GM04503 (cell line): ENCODE measurements at regions not wholly inside any gene's neighbourhood (a gene's known extent, or its start where the extent isn't known, plus 50 kb on each side); places are given as distances from the start of the nearest gene placed in this dataset.

Experiments
- DNase-seq: peaks from one replicate; pipeline ENCODE4 v3.0.0-alpha.2; 2012; ENCODE audit warnings: low read depth

GRCh38 chr4:108365551-108365950, 196.8 kb upstream of the LEF1 start:
- DNase-seq: no peak

DNA sequence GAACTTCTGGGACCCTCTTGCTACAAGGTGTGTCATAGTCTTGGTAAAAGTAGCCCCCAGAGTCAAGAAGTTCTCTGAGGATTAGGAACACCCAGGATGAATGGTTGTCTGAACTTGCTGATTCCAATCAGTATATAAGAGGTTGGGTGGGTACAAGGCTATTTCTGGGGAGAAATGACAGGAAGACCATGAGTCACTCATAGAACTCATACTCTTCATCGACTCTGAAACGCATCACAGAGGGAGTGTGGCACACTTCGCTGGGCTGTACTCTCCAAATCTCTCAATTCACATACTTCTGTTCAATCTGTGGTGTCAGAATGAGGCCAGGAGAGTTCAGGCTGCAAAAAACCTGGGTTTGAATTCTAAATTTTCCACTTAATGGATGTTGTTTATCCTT, 193.2 kb upstream of the LEF1 start:
- no peak for DNase-seq

GRCh38 chr4:108361446-108361820, 192.7 kb upstream of the LEF1 start:
- no peak for DNase-seq

- DNase-seq: peak; percentile 82
Measured at GRCh38 chr4:108360754-108361445, 192.2 kb upstream of the LEF1 start.

DNA sequence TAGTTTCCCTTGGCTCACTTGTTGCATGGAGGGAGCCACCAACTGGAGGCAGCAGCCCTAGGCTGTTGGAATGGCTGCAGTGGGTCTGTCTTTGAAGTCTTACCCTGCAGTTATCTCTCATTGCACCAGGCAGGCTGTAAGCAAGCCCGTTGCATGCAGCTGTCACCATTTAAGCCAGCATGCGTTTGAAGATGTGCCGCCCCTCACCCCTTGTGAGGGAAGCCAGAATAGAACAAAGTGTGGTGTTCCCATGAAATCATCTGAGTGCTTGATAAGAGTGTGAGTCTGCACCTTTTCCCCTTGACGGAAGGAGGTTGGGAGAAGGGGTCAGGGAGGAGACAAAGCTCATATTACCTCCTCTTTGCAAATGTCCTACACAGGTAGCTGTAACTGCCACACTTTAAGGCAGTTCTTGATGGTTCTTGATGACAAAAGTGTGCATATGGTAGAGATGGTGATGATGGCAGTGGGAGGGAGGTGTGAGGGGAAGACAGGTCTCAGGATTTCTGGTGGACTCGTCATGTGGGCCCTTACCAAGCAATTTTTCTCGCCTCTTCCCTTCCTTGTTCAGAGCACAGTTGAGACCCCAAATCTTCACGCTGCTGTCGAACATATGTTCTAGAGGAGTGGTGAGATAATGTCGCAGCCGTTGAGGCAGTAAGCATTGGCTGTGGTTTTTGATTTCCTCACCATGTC, 191.4 kb upstream of the LEF1 start:
- DNase-seq: no peak

DNA sequence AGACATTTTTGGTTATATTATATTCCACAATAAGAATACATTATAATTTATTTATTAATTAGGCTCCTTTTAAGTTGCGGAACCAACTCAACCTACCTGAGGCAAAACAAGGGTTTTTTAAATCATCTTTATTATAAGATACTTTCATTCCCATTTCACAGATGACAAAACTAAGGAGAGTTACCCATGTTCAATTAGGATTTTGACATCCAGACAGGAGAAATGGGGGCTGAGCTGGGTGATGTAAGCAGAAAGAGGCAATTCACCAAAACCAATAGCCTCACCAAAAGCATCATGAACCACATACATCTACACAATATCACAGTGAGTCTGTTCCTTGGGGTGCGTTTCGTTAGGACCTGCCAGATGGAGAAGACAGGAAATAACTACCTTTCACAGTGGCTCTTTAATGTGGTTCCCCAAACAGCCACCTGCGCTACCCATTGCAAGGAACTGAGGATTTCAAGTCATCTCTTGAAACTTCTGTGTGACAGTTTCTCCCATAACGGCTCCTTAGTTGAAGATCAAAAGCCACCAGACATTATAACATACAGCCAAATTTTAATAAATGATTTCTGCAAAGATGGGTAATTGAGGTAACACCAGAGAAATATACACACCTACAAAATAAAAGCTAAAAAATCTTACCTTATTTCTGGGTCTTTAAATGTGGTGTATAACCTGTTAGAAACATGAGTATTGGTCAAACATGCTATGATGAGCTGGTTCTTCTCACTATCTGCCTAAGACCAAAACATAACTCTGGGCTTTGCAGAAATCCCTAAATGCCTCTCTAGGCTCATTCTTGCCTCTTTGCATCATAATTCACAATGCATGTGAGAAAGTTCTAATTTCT, 190.6 kb upstream of the LEF1 start:
- DNase-seq: no peak

DNA sequence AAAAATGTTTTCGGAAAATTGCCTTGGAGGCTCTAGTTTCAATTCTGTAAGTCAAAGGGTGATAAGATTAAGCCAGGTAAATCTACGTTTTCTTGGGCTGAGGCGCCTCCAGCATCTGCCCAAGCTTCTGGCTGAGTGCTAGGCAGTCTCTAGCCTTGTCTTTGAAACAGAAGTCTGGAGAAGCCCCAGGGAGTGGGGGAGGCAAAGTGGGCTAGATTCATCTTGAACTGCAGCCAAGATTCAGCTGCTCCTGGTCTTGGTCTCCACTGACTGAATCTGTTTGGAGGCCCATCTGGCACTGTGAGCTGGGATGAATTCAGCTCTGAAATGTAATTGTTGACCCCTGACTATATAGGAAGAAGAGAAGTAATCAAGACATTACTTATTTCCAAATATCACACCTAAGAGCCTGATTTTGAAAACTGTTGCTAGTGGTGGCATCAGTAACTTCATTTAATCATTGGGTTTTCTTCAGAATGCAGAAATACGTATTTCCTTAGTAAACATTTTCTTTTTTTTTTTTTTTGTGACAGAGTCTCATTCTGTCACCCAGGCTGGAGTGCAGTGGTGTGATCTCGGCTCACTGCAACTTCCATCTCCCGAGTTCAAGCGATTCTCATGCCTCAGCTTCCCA, 187.3 kb upstream of the LEF1 start:
- no peak for DNase-seq

DNA sequence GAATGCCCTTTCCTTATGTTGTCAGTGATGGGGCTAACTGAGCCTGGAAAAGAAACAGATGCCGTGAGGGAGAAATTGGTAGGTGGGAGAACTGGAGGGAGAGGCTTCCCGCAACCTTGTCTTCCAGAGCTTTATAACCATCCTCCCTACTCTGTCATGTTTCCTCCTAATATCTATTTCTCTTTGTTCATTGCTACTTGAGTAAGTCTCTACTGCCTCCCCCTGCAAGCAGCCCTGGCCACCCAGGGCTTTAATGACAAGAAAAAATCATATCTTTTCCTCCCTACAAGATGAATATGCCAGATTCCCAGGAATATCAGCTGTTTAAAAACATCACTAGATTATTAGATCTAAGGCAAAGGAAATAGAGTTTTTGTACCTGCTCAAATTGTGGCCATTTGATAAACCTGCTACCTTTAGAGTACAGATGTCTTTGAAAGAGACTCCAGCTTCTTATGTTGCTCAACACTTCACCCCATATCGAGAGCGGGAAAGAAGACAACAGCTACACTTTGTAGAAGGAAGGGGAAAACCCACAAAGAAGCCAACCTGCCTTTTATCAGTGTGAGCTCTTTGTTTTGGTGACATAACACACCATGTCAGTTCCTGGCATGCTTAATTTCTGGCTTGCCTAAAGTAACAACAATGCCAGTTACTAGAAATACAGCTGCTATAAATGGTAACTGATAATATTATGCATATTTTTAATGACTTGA, 186.6 kb upstream of the LEF1 start:
- DNase-seq: no peak

DNA sequence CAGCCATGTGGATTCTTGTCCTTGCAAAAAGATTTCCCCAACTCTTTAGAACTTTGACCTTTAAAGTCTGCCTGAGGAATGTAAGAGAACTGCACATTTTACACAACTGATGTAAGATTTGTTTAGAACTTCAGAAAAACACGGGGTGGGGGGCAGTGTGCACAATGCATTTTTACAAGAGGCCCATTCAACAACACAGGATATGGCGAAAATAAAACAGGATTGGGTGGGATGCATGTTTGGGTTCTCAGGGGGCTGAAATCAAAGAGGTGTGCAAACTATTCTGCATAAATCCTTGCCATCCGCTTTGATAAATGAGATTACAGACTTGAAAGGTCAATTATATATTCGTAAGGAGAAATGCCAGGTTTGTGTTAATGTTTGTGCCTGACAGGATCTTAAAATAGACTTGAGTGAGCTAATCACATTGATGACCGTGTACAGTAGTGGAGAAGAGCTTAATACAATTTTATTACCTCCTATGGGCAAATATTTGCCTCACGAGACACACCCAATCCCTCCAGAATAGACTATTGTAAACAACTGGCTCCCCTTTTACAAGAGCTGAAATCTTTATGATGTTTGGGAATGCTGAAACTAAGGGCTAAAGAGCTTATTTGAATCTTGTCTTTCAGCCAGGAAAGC, 184.1 kb upstream of the LEF1 start:
- DNase-seq: no peak

- no peak for DNase-seq
Measured at GRCh38 chr4:108351791-108352190, 183.1 kb upstream of the LEF1 start.

- DNase-seq: no peak
Measured at GRCh38 chr4:108350332-108350731, 181.6 kb upstream of the LEF1 start.

- DNase-seq: no peak
Measured at GRCh38 chr4:108346818-108347210, 178.1 kb upstream of the LEF1 start.

GRCh38 chr4:108345862-108346817, 177.4 kb upstream of the LEF1 start:
- peak; percentile 27 for DNase-seq

- no peak for DNase-seq
Measured at GRCh38 chr4:108342325-108342970, 173.7 kb upstream of the LEF1 start.

DNA sequence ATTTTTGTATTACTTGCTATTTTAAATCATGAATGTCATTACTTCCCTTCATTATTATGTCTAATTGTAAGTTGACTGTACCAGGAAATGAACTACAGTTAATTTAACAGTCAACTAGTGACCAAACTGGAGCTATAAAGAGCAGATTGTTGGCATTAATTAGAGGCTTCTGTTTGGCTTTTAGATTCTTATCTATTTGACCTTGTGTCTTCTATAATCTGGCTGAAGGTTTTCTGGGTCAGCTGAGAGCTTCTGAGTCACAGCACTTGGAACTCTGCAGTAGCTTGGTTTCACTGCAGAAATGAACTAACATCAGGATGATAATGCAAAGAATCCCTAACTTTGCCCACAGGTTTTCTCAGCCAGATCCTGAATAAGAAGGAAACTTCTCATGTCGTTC, 169.2 kb upstream of the LEF1 start:
- DNase-seq: peak; percentile 13

DNA sequence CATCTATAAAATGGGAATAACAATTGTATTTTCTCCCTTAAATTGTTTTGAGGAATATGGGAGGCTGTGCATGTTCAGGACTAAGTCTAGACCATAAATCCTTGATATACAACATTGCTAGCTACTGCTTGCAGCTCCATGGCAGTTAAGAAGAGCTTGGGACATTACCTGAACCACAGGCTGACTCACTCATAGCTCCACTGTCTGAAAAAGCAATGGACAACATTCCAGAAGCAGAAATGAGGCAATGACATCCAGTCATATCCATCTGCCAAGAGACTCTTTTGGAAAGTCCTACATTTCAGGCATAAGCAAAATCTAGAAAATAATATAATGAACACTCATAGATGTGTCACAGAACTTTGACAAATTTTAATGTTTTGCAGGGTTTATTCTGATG, 167.3 kb upstream of the LEF1 start:
- DNase-seq: peak; percentile 19

DNA sequence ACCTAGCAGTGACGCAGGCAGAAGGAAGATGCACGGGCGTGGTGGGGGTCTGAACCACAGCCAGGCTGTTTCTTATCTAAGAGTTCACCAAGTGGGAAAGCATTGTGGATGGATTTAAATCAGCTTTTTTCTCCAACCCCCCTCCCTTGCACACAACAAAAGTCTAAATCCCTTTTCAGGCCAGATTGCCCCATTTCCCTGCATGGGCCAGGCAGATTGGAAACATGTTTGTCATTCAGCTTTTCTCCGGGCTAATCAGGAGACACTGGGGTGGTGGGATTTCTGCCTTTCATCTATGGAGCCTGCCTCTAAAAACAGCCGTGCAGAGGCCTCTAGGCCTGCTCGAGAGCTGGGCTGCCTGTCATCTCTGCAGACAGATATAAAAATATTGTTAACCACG, 166.3 kb upstream of the LEF1 start:
- DNase-seq: no peak

- no peak for DNase-seq
Measured at GRCh38 chr4:108334031-108334430, 165.3 kb upstream of the LEF1 start.

DNA sequence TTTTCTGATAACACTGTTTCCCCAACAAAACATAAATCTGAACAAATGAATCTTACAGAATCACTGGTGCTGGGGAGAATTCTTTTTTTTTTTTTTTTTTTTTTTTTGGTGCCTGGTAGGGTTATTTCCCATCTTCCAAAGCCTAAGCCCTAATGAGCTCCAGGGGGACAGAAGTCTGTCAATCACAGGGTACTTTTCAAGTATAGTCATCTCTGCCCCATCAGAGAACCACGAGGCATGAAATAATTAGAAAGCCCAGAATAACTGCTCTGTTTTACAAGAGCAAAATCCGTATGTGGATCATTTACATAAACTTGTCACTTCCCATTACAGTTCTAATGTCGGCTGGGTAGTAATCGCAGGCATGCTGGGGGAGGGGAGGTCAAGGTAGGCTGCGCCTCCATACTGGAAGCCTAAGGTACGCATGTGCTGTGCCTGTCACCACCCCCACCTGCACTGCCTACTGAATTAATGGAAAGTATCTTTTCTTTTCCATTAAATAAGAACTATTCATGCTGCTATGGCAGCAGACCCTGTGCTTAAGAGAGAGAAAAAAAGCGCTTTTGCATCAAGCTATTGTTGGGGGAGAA, 164.7 kb upstream of the LEF1 start:
- no peak for DNase-seq
